ENCODE measurements at regions not wholly inside any gene's neighbourhood (a gene's known extent, or its start where the extent isn't known, plus 50 kb on each side); places are given as distances from the start of the nearest gene placed in this dataset.

DNA sequence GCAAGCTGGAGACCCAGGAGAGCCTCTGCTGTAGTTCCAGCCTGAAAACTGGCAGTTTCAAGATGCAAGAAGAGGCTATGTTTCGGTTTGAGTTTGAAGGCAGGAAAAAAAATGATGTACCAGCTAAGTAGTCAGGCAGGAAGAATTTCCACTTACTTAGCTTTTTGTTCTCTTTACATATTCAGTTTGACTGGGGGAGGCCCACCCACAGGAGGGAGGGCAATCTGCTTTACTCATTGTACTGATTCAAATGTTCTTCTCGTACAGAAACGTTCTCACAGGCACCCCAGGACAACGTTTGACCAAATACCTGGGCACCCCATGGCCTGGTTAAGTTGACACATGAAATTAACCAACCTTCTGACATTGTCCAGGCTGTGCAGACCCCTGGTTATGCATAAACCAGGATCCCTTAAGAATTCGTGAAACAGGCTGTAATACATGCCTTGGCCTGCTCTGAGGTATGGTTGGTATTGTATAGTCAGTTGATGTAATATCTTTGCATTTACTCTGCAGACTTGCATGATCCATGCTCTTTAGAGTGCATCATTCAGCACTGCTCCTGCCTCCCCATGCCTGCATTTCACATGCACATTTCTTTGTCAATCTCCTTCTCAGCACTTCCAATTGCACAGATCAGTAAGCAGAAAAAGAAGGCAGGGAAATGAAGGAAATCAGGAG lies 687.1 kb downstream of the TAF11L14 start:
- H3K4me1 ChIP-seq (replicated peaks in 1 of 2): no peaks in the 10 kb centered on the region
- intact Hi-C loops (cut with DNase I): no loop called here
- no peak for DNase-seq
- no peak overlapping the region for H3K4me3 ChIP-seq
- no peaks in the 10 kb centered on the region for H3K27me3 ChIP-seq
- no peak overlapping the region for H3K27ac ChIP-seq
- 61 to 76% (median 70%) methylated on average over 5 of the region's 5 CpGs for WGBS, 4 donors
- H3K9me3 ChIP-seq (replicated peaks in 1 of 3): no peaks in the 10 kb centered on the region
- TF ChIP-seq POLR2A (IDR thresholded peaks at IDR 0.05): no peak
- TF ChIP-seq, protein P1, sequence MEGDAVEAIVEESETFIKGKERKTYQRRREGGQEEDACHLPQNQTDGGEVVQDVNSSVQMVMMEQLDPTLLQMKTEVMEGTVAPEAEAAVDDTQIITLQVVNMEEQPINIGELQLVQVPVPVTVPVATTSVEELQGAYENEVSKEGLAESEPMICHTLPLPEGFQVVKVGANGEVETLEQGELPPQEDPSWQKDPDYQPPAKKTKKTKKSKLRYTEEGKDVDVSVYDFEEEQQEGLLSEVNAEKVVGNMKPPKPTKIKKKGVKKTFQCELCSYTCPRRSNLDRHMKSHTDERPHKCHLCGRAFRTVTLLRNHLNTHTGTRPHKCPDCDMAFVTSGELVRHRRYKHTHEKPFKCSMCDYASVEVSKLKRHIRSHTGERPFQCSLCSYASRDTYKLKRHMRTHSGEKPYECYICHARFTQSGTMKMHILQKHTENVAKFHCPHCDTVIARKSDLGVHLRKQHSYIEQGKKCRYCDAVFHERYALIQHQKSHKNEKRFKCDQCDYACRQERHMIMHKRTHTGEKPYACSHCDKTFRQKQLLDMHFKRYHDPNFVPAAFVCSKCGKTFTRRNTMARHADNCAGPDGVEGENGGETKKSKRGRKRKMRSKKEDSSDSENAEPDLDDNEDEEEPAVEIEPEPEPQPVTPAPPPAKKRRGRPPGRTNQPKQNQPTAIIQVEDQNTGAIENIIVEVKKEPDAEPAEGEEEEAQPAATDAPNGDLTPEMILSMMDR (IDR thresholded peaks at IDR 0.05): no peak
- H3K36me3 ChIP-seq (replicated peaks in 1 of 2): no peaks in the 10 kb centered on the region

DNA sequence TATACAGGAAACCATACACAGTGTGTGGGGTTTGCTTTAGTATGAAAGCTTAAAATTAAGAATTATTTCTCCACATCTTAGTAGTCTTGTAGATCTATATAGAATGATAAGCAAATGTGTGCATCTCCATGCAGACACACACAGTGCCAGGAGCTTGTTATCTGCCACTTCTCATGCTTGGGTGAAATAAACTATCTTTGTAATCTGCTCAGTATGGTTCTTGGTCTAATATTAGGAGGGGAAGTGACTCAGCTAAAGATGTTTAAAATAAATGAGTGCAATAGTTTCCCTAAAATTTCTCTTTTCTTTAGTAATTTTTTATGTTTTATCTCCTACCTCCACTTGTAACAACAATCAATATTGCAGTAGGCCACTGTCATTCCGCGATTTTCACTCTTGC lies 689.6 kb downstream of the TAF11L14 start:
- WGBS, 4 donors: 76 to 86% (median 79%) methylated on average over 2 of the region's 2 CpGs
- Histone ChIP-seq H3K4me1 (replicated peaks in 1 of 2) (no peaks in the 10 kb centered on the region), H3K27ac (no peak overlapping the region), H3K27me3 (no peaks in the 10 kb centered on the region), H3K4me3 (no peak overlapping the region), H3K9me3 (replicated peaks in 1 of 3) (no peaks in the 10 kb centered on the region), H3K36me3 (replicated peaks in 1 of 2) (no peaks in the 10 kb centered on the region)
- intact Hi-C loops (cut with DNase I): no loop called here
- no peak for DNase-seq
- TF ChIP-seq POLR2A (IDR thresholded peaks at IDR 0.05): no peak
- TF ChIP-seq, protein P1 (IDR thresholded peaks at IDR 0.05): no peak

DNA sequence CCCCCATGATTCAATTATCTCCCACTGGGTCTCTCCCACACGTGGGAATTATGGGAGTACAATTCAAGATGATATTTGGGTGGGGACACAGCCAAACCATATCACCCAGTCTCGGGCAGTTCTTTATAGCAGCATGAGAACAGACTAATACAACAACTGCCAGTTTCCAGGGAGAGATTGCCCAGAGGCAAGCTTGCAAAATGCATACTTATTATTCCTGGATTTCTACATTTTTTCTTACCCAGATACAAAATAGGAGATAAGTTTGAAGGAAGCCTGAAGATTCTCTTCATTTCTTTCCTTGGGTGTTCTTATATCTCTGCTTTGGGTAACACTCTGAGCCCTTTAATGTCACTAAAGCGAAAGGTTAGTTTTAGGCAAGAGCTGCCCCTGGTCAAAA lies 691.2 kb downstream of the TAF11L14 start:
- Histone ChIP-seq H3K36me3 (replicated peaks in 1 of 2) (no peaks in the 10 kb centered on the region), H3K4me1 (replicated peaks in 1 of 2) (no peaks in the 10 kb centered on the region), H3K4me3 (no peak overlapping the region), H3K27me3 (no peaks in the 10 kb centered on the region), H3K27ac (no peak overlapping the region), H3K9me3 (replicated peaks in 1 of 3) (no peaks in the 10 kb centered on the region)
- intact Hi-C loops (cut with DNase I): no loop called here
- TF ChIP-seq, protein P1 (IDR thresholded peaks at IDR 0.05): no peak
- no peak for TF ChIP-seq POLR2A (IDR thresholded peaks at IDR 0.05)
- no peak for DNase-seq
- WGBS, 4 donors: 65 to 73% (median 69%) methylated on average over 3 of the region's 3 CpGs

DNA sequence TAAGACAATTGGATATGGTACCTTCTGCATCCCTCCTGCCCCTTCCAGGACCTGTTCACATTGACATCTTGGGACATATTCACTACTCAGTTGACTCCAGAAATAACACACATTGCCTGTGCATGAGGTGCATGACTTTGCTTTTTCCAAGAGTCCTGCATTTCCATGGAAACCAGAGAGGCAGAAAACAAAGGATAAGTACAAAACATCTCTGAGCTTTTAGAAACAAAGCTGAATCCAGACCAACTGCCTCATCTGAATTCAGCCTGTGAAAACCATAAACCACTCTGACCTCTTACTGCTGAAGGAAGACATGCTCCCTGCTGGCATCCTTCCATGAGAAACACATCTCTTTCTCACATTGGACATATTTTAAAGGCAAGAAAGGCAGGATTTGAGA lies 695.1 kb downstream of the TAF11L14 start:
- TF ChIP-seq, protein P1 (IDR thresholded peaks at IDR 0.05): no peak
- TF ChIP-seq POLR2A (IDR thresholded peaks at IDR 0.05): no peak
- Histone ChIP-seq H3K4me3 (no peak overlapping the region), H3K27ac (no peak overlapping the region), H3K27me3 (no peaks in the 10 kb centered on the region), H3K36me3 (replicated peaks in 1 of 2) (no peaks in the 10 kb centered on the region), H3K9me3 (replicated peaks in 1 of 3) (no peaks in the 10 kb centered on the region), H3K4me1 (replicated peaks in 1 of 2) (no peaks in the 10 kb centered on the region)
- no peak for DNase-seq
- intact Hi-C loops (cut with DNase I): no loop called here

Measured in adrenal gland (tissue), 9 donors.